ENCODE measurements at regions not wholly inside any gene's neighbourhood (a gene's known extent, or its start where the extent isn't known, plus 50 kb on each side); places are given as distances from the start of the nearest gene placed in this dataset.
"Not testable (repeated sequence)": the region's sequence is repeated elsewhere in the genome, so short reads cannot be mapped to it uniquely, and the experiment has no call there.

- ChIA-PET POLR2A (no interaction called here), CTCF (no interaction called here)
These were observed 250.8 kb downstream of the ENC1 start for GRCh38 chr5:74389531-74390305.

GRCh38 chr5:74388411-74388810, 252.1 kb downstream of the ENC1 start:
- CTCF ChIA-PET = not testable (repeated sequence)

GRCh38 chr5:74386571-74387334, 253.8 kb downstream of the ENC1 start:
- ChIA-PET POLR2A (no interaction called here), CTCF (no interaction called here)

More at GRCh38 chr5:74388411-74388810, 252.1 kb downstream of the ENC1 start:
- POLR2A ChIA-PET = not testable (repeated sequence)

DNA sequence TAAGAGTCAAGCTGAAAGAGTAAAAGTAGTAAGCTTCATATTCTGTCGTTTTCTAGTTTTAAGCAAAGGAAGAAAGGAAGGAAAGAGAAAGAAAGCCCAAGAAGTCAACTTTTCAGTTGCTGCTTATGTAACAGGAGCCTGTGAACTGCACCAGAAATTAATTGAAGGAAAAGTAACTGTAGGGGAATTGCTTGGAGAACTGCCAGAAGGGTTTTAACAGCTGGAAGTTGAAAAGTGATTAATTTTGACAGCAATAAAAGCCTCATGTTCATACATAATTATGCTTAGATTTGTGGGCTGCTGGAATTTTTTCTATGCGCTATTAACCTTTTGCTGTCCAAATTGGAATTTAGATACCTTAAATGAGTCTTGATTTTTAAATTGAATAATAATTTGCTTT, 255.7 kb downstream of the ENC1 start:
- ChIA-PET POLR2A (no interaction called here), CTCF (no interaction called here)

GRCh38 chr5:74382987-74383593, 257.4 kb downstream of the ENC1 start:
- ChIA-PET CTCF (no interaction called here), POLR2A (no interaction called here)

DNA sequence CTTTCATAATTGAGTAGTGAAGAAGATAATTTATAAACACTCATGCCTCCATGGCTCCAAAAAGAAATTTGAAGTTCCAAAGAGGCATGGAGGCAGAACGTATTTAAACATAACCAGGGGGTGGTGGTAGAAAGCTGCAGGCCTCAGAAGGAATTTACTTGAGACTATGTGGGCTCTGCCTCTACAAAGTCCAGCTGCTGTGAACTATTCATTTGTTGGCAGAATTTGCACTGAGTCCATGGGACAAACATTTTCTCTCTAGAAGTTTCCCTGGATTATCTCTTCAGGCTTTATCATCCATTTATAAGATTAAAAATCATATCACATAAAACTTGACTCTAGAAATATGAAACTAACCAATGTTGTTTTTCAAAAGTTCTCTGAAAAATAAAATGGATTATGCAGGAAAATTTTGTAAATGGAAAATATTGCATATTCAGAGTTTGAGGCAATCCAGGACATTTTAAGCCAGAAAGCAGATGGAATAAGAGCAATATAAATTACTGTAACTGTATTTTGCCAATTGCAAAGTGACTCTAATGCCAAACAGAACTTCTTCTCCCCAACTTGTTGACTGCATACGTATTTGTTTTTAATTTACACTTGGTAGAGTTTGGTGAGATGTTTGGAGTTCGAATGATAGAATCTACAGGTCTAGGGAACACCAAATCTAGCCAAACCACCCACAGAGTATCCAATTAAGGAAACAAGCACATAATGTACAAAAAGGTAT, 258.2 kb downstream of the ENC1 start:
- POLR2A ChIA-PET = no interaction called here
- CTCF ChIA-PET = no interaction called here

- CTCF ChIA-PET = no interaction called here
- POLR2A ChIA-PET = no interaction called here
These were observed 260.3 kb downstream of the ENC1 start for GRCh38 chr5:74380193-74380592.

- POLR2A ChIA-PET = no interaction called here
- CTCF ChIA-PET = no interaction called here
These were observed 262.1 kb downstream of the ENC1 start for GRCh38 chr5:74378464-74378863.

DNA sequence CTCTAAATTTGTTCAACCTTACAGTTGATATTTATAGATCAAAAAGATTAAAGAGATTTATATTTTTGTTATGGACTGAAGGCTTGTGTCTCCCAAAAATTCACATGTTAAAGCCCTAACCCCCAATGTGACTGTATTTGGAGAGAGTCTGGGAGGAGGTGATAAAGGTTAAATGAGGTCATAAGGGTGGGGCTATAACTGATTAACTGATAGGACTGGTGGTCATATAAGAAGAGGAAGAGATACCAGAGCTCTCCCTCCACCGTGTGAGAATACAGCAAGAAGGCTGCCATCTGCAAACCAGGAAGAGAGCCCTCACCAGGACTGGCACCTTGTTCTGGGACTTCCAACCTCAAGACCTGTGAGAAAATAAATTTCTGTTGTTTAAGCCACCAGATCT, 264.3 kb downstream of the ENC1 start:
- CTCF ChIA-PET = no interaction called here
- POLR2A ChIA-PET = no interaction called here

GRCh38 chr5:74375271-74375670, 265.3 kb downstream of the ENC1 start:
- ChIA-PET CTCF (no interaction called here), POLR2A (no interaction called here)

GRCh38 chr5:74374656-74375055, 265.9 kb downstream of the ENC1 start:
- ChIA-PET CTCF (no interaction called here), POLR2A (no interaction called here)

- POLR2A ChIA-PET = no interaction called here
- CTCF ChIA-PET = interaction anchor here (0.6 kb wide), 1 partner anchor 1013 kb away, joined by 3 read pairs; no protein-coding TSS in a partner anchor
These were observed 267.5 kb downstream of the ENC1 start for GRCh38 chr5:74373076-74373475.

DNA sequence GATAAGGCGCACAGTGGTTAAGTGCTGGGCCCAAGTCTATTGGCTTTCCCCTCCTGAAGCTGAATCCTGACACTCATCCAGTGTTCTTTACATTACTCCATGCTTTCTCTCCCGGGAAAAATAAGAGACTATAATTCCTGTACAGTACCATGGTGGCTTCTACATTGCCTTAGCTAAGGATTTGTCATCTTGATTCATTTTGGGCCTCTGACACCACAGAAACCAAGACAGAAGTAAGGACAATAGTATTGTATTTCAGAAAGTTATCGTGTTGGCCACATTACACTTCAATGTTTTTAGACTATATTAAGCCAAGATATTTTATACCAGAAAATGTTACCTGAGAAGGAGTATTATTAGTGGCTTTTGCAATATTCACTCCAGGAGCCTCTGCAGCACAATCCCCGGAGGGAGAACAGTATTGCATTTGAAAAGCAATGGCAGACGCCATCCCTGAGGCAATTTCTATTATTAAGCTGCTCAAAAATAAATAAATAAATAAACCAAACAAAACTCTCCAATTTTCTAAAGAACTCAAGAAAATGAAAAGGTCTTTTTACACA, 267.9 kb downstream of the ENC1 start:
- ChIA-PET POLR2A (no interaction called here), CTCF (no interaction called here)

GRCh38 chr5:74372051-74372450, 268.5 kb downstream of the ENC1 start:
- CTCF ChIA-PET = no interaction called here
- POLR2A ChIA-PET = no interaction called here

- ChIA-PET CTCF (no interaction called here), POLR2A (no interaction called here)
These were observed 268.9 kb downstream of the ENC1 start for GRCh38 chr5:74371621-74372020.

DNA sequence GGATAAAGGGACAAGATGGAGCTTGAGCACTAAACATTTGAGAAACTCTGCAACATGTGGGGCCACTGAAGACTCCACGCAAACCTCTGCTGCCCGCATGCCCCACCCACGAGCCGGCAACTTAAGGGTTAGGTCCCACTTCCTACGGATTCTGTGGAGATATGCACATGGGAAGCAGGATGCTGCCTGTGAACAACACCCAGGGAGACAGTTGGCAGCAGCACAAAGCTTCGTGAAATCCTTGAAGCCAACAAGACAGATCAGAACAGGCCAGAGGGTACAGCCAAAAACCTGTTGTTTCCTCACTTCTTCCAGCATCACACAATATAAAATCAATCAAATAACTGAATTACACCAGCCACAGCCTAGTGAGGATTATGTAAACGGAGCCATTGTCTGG, 270.4 kb downstream of the ENC1 start:
- POLR2A ChIA-PET = no interaction called here

GRCh38 chr5:74369173-74369572, 271.4 kb downstream of the ENC1 start:
- POLR2A ChIA-PET = no interaction called here
- CTCF ChIA-PET = no interaction called here

More for the DNA sequence above, 270.4 kb downstream of the ENC1 start:
- CTCF ChIA-PET = no interaction called here

DNA sequence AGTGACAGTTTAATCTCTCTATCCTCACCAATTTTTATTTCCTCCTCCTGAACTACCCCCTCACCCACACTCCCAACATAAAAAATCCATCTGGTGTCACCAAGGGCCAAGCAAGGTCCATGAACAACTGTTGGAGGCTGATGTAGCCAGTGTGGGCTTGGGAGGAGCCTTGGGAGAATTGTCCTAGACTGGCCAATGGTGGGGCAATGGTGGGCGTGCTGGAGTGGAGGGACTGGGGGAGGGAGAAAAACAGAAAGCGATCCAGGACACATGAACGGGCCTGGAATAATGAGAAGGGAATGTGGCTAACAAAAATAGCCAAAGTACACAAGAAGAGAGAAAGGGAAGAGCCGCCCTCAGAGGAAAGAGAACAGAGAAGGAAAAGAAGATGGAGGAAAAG, 272.6 kb downstream of the ENC1 start:
- CTCF ChIA-PET = no interaction called here
- POLR2A ChIA-PET = no interaction called here

DNA sequence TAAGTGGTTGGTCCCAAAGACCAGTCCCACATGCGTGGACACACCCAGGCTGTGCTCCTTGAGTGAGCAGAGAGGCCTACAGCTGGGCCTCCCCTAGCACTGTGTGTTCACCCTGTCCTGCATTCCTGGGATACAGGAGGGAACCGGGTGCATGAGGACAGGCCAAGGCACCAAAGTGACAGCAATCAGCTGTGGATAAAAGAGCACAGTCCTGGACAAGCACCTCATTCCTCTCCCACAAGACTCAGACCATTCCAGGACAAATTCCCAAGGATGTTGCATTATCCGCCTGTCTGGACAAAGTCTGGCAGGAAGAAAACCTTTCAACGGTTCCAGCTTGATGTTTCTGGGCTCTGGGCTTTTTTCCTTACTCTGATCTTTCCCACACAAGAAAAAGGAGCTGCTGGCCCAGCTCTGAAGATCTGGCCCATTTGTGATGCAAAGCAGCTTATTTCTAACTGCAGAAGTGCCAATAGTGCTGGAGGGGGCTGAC, 273.2 kb downstream of the ENC1 start:
- ChIA-PET CTCF (no interaction called here), POLR2A (no interaction called here)

DNA sequence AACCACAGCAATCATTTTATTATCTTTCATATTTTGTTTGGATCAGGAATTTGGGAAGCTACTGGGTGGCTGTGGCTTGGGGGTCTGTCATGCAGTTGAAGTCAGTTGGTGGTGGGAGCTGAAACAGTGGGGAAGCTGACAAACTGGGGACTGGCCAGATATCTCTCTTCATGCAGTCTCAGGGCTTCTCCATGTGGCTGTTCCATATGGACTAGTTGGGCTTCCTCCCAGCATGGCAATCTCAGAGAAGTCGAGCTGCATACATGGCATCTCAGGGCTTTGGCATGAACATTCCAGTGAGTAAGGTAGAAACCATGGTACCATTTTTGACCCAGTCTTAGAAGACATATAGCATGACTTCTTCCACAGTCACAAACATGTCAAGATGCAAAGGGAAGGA, 274.8 kb downstream of the ENC1 start:
- CTCF ChIA-PET = no interaction called here
- POLR2A ChIA-PET = no interaction called here

Measured in activated CD8-positive, alpha-beta memory T cell treated with anti-CD3 and anti-CD28 coated beads for 36 hours (primary cell).